SHP77 treated with DMSO at 0.1 percent for 48 hours (cell line): ENCODE measurements at regions not wholly inside any gene's neighbourhood (a gene's known extent, or its start where the extent isn't known, plus 50 kb on each side); places are given as distances from the start of the nearest gene placed in this dataset.
"Not testable (repeated sequence)": the region's sequence is repeated elsewhere in the genome, so short reads cannot be mapped to it uniquely, and the experiment has no call there.

Source experiments
- DNase-seq: peaks from one replicate; lab custom pipeline; 2025; lab: John Stamatoyannopoulos, UW

- not testable (repeated sequence) for DNase-seq
These were observed 97.6 kb downstream of the GPX5 start for GRCh38 chr6:28623242-28623641.

GRCh38 chr6:28626386-28626785, 100.7 kb downstream of the GPX5 start:
- DNase-seq, result not testable (repeated sequence)

GRCh38 chr6:28632326-28632851, 106.7 kb downstream of the GPX5 start:
- DNase-seq, result no peak

- DNase-seq, result no peak
These were observed 107.9 kb downstream of the GPX5 start for GRCh38 chr6:28633445-28634215.

GRCh38 chr6:28634411-28634760, 108.7 kb downstream of the GPX5 start:
- no peak for DNase-seq

GRCh38 chr6:28634761-28635546, 109.3 kb downstream of the GPX5 start:
- DNase-seq, result peak; percentile 17

GRCh38 chr6:28635547-28636158, 110.0 kb downstream of the GPX5 start:
- no peak for DNase-seq

GRCh38 chr6:28638787-28639430, 113.2 kb downstream of the GPX5 start:
- peak; percentile 60 for DNase-seq

- not testable (repeated sequence) for DNase-seq
These were observed 114.0 kb downstream of the GPX5 start for GRCh38 chr6:28639445-28640290.

GRCh38 chr6:28643017-28643740, 117.5 kb downstream of the GPX5 start:
- peak; percentile 40 for DNase-seq

- no peak for DNase-seq
These were observed 121.0 kb downstream of the GPX5 start for GRCh38 chr6:28646650-28647049.

- peak; percentile 85 for DNase-seq
These were observed 122.6 kb downstream of the GPX5 start for GRCh38 chr6:28648035-28648877.

- no peak for DNase-seq
These were observed 123.2 kb downstream of the GPX5 start for GRCh38 chr6:28648878-28649375.

GRCh38 chr6:28651161-28651560, 125.5 kb downstream of the GPX5 start:
- no peak for DNase-seq

- DNase-seq, result no peak
These were observed 128.2 kb downstream of the GPX5 start for GRCh38 chr6:28653876-28654275.

- DNase-seq, result no peak
These were observed 129.5 kb downstream of the GPX5 start for GRCh38 chr6:28655164-28655563.

GRCh38 chr6:28656715-28657114, 131.0 kb downstream of the GPX5 start:
- no peak for DNase-seq

GRCh38 chr6:28657381-28657768, 131.7 kb downstream of the GPX5 start:
- DNase-seq, result peak; percentile 35

- DNase-seq, result peak; percentile 47
These were observed 132.2 kb downstream of the GPX5 start for GRCh38 chr6:28657769-28658465.
